B cell (primary cell): ENCODE measurements at regions not wholly inside any gene's neighbourhood (a gene's known extent, or its start where the extent isn't known, plus 50 kb on each side); places are given as distances from the start of the nearest gene placed in this dataset.

Experiments used
- CTCF ChIP-seq: fragments of 200-600 bp; IDR thresholded peaks from one replicate; pipeline ENCODE4 v1.8.0; 2022; ENCODE audit warnings: antibody characterized with exemption, mild to moderate bottlenecking
- EZH2 ChIP-seq: IDR thresholded peaks from 2 replicates; pipeline ENCODE4 v1.6.1; 2012; ENCODE audit warnings: borderline replicate concordance, low read depth, mild to moderate bottlenecking, moderate library complexity, low read length; ENCODE audit not compliant: insufficient read depth, poor library complexity, severe bottlenecking

- TF ChIP-seq CTCF (no peak), EZH2 (no peak)
Observed at GRCh38 chr18:60113396-60113795, 213.6 kb downstream of the PMAIP1 start.
